ENCODE measurements at regions not wholly inside any gene's neighbourhood (a gene's known extent, or its start where the extent isn't known, plus 50 kb on each side); places are given as distances from the start of the nearest gene placed in this dataset.

DNA sequence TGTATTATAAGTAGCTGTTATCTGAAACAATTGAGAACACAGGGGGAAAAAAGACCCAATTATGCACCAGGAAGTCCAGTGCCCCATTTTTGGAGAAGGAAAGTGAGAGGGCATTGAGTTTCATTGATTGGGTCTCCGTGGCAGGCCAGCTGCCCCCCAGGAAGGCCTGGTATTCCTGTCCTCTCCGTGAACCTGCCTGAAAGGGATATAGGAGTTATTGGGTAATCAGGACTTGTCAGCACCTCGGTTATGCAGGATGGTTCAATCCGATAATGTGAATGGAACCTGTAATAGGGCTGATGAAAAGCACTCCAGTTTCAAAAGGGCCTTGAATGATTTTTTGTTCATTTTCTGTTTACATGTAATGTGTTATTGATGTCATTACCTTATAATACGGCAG is 122.0 kb upstream of the RARB start:
- H3K36me3 ChIP-seq (ENCODE audit: control insufficient read depth in 2 of 2, insufficient read depth in 2 of 2, low read length in 1 of 2) = no peaks in the 10 kb centered on the region

DNA sequence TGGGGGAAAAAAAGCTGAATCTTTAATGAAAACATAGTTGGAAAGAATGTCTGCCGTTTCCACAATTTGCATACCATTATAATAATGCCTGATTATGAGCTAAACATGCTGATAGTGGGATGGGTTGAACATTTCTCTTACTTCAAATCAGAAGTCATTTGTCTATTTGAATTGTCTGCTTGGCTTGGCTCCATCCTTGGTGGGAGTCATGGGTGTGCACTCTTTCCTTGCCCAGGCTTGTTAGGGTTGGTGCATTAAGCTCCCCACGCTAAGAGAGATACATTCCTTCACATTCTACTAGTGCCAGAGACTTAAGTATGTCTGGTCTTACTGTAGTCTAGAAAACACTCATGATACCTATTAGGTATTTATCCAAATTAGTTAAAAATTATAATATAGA is 121.4 kb upstream of the RARB start:
- no peak overlapping the region for H3K27ac ChIP-seq (ENCODE audit: low read depth in 1 of 2, low read length in 1 of 2)
- 85% methylated on average over 2 of the region's 2 CpGs for WGBS
- H3K9me3 ChIP-seq (ENCODE audit: control insufficient read depth in 2 of 2, insufficient read depth in 1 of 2, low read length in 1 of 2) = no peaks in the 10 kb centered on the region
- H3K4me3 ChIP-seq (ENCODE audit: low read length in 2 of 2) = no peak overlapping the region
- no peaks in the 10 kb centered on the region for H3K36me3 ChIP-seq (ENCODE audit: control insufficient read depth in 2 of 2, insufficient read depth in 2 of 2, low read length in 1 of 2)
- no peaks in the 10 kb centered on the region for H3K4me1 ChIP-seq (ENCODE audit: control insufficient read depth in 2 of 2, insufficient read depth in 2 of 2, low read length in 2 of 2)
- no peak for DNase-seq (ENCODE audit: low read depth in 6 of 9, low spot score in 9 of 9)
- no peaks in the 10 kb centered on the region for H3K27me3 ChIP-seq (ENCODE audit: control insufficient read depth in 2 of 2, insufficient read depth in 1 of 2, low read length in 1 of 2)

More for the DNA sequence above, 122.0 kb upstream of the RARB start:
- no peak overlapping the region for H3K27ac ChIP-seq (ENCODE audit: low read depth in 1 of 2, low read length in 1 of 2)
- no peak for DNase-seq (ENCODE audit: low read depth in 6 of 9, low spot score in 9 of 9)
- no peaks in the 10 kb centered on the region for H3K4me1 ChIP-seq (ENCODE audit: control insufficient read depth in 2 of 2, insufficient read depth in 2 of 2, low read length in 2 of 2)
- H3K27me3 ChIP-seq (ENCODE audit: control insufficient read depth in 2 of 2, insufficient read depth in 1 of 2, low read length in 1 of 2) = no peaks in the 10 kb centered on the region
- no peak overlapping the region for H3K4me3 ChIP-seq (ENCODE audit: low read length in 2 of 2)
- no peaks in the 10 kb centered on the region for H3K9me3 ChIP-seq (ENCODE audit: control insufficient read depth in 2 of 2, insufficient read depth in 1 of 2, low read length in 1 of 2)
- 76% methylated on average over 5 of the region's 5 CpGs for WGBS

DNA sequence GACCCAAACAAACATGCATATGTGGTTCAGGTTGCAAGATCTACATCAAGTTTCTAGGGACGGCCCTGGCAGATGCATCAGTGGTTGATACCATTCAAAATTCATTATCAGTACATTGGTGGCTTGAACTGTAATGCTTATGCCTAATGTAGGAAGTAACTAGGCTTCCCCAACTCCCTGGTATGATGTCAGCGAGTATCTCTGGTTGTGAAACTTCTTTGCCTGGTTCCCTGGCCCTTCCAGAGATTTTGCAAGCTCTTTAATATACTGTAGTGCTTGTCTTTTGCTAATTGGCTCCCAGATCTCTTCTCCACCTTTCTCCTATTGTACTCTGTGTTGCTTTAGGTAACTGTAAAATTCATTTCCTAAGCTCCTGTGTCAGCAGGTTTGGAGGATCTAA is 114.8 kb upstream of the RARB start:
- Histone ChIP-seq H3K27ac (ENCODE audit: low read depth in 1 of 2, low read length in 1 of 2) (no peak overlapping the region), H3K36me3 (ENCODE audit: control insufficient read depth in 2 of 2, insufficient read depth in 2 of 2, low read length in 1 of 2) (no peaks in the 10 kb centered on the region), H3K4me1 (ENCODE audit: control insufficient read depth in 2 of 2, insufficient read depth in 2 of 2, low read length in 2 of 2) (no peaks in the 10 kb centered on the region), H3K27me3 (ENCODE audit: control insufficient read depth in 2 of 2, insufficient read depth in 1 of 2, low read length in 1 of 2) (no peaks in the 10 kb centered on the region), H3K4me3 (ENCODE audit: low read length in 2 of 2) (no peak overlapping the region), H3K9me3 (ENCODE audit: control insufficient read depth in 2 of 2, insufficient read depth in 1 of 2, low read length in 1 of 2) (no peaks in the 10 kb centered on the region)
- no peak for DNase-seq (ENCODE audit: low read depth in 6 of 9, low spot score in 9 of 9)
- 88% methylated on average over 2 of the region's 2 CpGs for WGBS

DNA sequence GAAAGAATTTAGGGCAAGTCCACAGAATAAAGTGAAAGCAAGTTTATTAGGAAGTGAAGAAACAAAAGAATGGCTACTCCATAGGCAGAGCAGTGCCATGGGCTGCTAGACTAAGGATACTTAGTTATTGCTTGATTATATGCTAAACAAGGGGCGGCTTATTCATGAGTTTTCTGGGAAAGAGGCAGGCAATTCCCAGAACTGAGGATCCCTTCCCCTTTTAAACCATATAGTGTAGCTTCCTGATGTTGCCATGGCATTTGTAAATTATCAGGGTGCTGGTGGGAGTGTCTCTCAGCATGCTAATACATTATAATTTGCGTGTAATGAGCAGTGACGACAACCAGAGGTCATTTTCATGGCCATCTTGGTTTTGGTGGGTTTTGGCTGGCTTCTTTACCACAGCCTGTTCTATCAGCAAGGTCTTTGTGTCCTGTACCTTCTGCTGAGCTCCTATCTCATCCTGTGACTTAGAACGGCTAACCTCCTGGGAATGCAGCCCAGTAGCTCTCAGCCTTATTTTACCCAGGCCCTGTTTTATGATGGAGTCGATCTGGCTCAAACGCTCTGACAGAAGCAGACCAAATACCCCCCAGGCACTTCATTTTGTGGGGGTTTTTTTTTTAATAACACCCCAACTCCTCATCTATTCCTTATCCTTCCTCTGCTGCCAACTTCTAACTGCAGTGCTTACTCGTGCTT is 103.0 kb upstream of the RARB start:
- WGBS = 86% methylated on average over 7 of the region's 7 CpGs

DNA sequence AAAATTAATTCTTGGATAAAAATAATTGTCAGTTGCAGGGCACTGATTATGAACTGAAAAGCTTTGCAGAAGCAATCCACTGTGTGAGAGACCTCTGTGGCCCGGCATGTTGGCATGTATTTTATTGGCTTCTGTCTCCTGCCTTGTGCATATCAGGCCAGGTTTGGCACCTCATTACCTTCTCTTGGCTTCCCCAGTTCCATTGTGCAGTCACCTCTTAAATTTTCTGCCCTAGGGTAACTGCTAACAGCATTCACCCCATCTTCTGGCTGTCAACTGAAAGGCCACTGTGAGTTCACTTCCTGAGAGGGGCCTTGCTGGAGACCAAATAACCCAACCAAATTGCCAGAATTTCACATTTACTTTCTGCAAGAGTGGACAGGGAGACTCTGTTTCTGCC is 92.7 kb upstream of the RARB start:
- Histone ChIP-seq H3K27ac (ENCODE audit: low read depth in 1 of 2, low read length in 1 of 2) (no peak overlapping the region), H3K4me1 (ENCODE audit: control insufficient read depth in 2 of 2, insufficient read depth in 2 of 2, low read length in 2 of 2) (no peaks in the 10 kb centered on the region), H3K4me3 (ENCODE audit: low read length in 2 of 2) (no peak overlapping the region), H3K36me3 (ENCODE audit: control insufficient read depth in 2 of 2, insufficient read depth in 2 of 2, low read length in 1 of 2) (no peaks in the 10 kb centered on the region), H3K9me3 (ENCODE audit: control insufficient read depth in 2 of 2, insufficient read depth in 1 of 2, low read length in 1 of 2) (no peaks in the 10 kb centered on the region), H3K27me3 (ENCODE audit: control insufficient read depth in 2 of 2, insufficient read depth in 1 of 2, low read length in 1 of 2) (no peaks in the 10 kb centered on the region)
- 89% methylated on average over 1 of the region's 1 CpG for whole genome bisulfite sequencing
- DNase-seq (ENCODE audit: low read depth in 6 of 9, low spot score in 9 of 9) = no peak

More for the DNA sequence above, 103.0 kb upstream of the RARB start:
- Histone ChIP-seq H3K4me3 (ENCODE audit: low read length in 2 of 2) (no peak overlapping the region), H3K27me3 (ENCODE audit: control insufficient read depth in 2 of 2, insufficient read depth in 1 of 2, low read length in 1 of 2) (no peaks in the 10 kb centered on the region), H3K36me3 (ENCODE audit: control insufficient read depth in 2 of 2, insufficient read depth in 2 of 2, low read length in 1 of 2) (no peaks in the 10 kb centered on the region), H3K9me3 (ENCODE audit: control insufficient read depth in 2 of 2, insufficient read depth in 1 of 2, low read length in 1 of 2) (no peaks in the 10 kb centered on the region), H3K27ac (ENCODE audit: low read depth in 1 of 2, low read length in 1 of 2) (no peak overlapping the region), H3K4me1 (ENCODE audit: control insufficient read depth in 2 of 2, insufficient read depth in 2 of 2, low read length in 2 of 2) (no peaks in the 10 kb centered on the region)
- DNase-seq (ENCODE audit: low read depth in 6 of 9, low spot score in 9 of 9) = no peak

DNA sequence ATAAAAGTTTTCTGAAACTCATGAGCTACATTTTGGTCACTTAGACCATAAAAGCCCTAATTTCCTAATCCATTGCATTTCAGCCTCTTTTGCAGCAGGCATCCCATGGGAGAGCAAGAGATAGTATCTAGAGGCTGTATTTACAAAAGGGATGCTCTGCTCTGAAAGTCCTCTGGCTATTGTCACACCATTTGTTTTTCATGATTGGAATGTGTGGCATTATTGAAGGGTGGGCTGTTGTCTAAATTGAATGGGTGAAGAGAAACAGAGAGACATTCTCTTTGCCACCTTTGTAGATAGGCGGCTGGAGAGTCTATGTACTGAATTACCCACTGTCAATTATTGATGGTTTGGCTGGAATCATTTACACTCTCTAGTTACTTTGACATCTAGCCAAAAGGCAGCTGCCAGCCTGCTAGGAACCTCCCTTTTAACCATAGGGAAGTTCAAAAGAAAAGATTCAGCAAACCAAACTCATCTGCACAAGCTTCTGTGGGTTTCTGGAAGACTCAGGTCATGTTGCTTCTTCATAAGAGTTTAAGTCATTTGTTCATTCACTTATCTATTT is 89.8 kb upstream of the RARB start:
- no peaks in the 10 kb centered on the region for H3K27me3 ChIP-seq (ENCODE audit: control insufficient read depth in 2 of 2, insufficient read depth in 1 of 2, low read length in 1 of 2)
- H3K36me3 ChIP-seq (ENCODE audit: control insufficient read depth in 2 of 2, insufficient read depth in 2 of 2, low read length in 1 of 2) = no peaks in the 10 kb centered on the region
- WGBS = 95% methylated on average over 1 of the region's 1 CpG
- H3K27ac ChIP-seq (ENCODE audit: low read depth in 1 of 2, low read length in 1 of 2) = no peak overlapping the region
- no peak for DNase-seq (ENCODE audit: low read depth in 6 of 9, low spot score in 9 of 9)
- no peaks in the 10 kb centered on the region for H3K4me1 ChIP-seq (ENCODE audit: control insufficient read depth in 2 of 2, insufficient read depth in 2 of 2, low read length in 2 of 2)
- H3K4me3 ChIP-seq (ENCODE audit: low read length in 2 of 2) = no peak overlapping the region
- no peaks in the 10 kb centered on the region for H3K9me3 ChIP-seq (ENCODE audit: control insufficient read depth in 2 of 2, insufficient read depth in 1 of 2, low read length in 1 of 2)

DNA sequence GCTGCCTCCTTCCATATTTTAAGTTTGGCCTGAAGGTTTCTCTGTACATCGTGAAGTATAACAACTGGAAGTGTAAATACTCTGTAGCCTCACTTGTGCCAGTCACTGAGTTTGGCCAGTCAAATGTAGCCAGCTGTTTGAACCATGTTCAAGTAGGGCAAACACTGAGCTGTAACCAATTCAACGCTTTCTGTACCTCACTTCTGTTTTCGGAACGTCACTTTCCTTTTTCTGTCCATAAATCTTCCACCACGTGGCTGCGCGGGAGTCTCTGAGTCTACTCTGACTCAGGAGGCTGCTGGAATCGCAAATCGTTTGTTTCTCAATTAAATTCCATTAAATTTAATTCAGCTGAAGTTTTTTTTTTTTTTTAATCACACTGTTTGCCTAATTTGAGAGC is 88.8 kb upstream of the RARB start:
- no peaks in the 10 kb centered on the region for H3K9me3 ChIP-seq (ENCODE audit: control insufficient read depth in 2 of 2, insufficient read depth in 1 of 2, low read length in 1 of 2)
- no peak overlapping the region for H3K27ac ChIP-seq (ENCODE audit: low read depth in 1 of 2, low read length in 1 of 2)
- H3K4me3 ChIP-seq (ENCODE audit: low read length in 2 of 2) = no peak overlapping the region
- no peak for DNase-seq (ENCODE audit: low read depth in 6 of 9, low spot score in 9 of 9)
- no peaks in the 10 kb centered on the region for H3K36me3 ChIP-seq (ENCODE audit: control insufficient read depth in 2 of 2, insufficient read depth in 2 of 2, low read length in 1 of 2)
- WGBS = 70% methylated on average over 9 of the region's 9 CpGs
- H3K27me3 ChIP-seq (ENCODE audit: control insufficient read depth in 2 of 2, insufficient read depth in 1 of 2, low read length in 1 of 2) = no peaks in the 10 kb centered on the region
- H3K4me1 ChIP-seq (ENCODE audit: control insufficient read depth in 2 of 2, insufficient read depth in 2 of 2, low read length in 2 of 2) = no peaks in the 10 kb centered on the region

DNA sequence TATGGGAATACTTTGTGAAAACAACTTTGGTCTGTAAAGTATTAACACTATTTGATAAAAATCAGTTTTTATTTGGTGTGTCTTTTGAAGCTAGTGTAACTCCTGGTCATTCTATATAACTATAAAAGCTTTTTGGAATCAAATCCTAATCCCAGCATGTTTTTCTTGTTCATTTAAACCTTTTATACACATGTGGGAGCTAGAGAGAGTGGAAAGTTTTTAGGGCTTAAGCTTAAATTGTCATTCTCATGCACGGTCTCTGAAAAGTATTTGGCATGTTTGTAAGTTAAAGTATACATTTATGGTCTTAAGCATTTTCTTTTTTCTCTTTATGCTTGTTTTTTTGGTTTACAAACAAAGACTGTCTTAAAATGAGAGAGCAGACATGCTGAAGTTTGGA is 83.4 kb upstream of the RARB start:
- Histone ChIP-seq H3K4me3 (ENCODE audit: low read length in 2 of 2) (no peak overlapping the region), H3K4me1 (ENCODE audit: control insufficient read depth in 2 of 2, insufficient read depth in 2 of 2, low read length in 2 of 2) (no peaks in the 10 kb centered on the region), H3K36me3 (ENCODE audit: control insufficient read depth in 2 of 2, insufficient read depth in 2 of 2, low read length in 1 of 2) (no peaks in the 10 kb centered on the region), H3K9me3 (ENCODE audit: control insufficient read depth in 2 of 2, insufficient read depth in 1 of 2, low read length in 1 of 2) (no peaks in the 10 kb centered on the region), H3K27me3 (ENCODE audit: control insufficient read depth in 2 of 2, insufficient read depth in 1 of 2, low read length in 1 of 2) (no peaks in the 10 kb centered on the region), H3K27ac (ENCODE audit: low read depth in 1 of 2, low read length in 1 of 2) (no peak overlapping the region)
- 94% methylated on average over 1 of the region's 1 CpG for WGBS
- no peak for DNase-seq (ENCODE audit: low read depth in 6 of 9, low spot score in 9 of 9)

DNA sequence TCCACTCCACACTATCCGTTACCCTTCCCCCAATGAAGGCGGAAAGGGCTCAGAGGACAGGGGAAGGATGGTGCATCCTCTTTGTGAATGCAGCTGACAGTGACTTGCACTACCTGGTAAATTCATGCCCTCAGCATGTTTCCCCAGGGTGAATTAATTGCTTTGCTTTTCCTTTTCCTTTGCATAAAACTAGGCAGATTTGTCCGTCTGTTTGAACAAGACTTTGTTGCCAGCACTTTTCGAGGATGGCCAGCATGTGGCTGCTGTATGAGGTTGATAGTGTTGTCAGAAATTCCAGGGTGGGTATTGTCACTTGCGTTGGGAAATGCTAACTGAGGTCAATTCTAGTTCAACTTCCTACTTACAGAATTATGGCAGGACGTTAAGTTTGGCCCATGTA is 79.0 kb upstream of the RARB start:
- Histone ChIP-seq H3K9me3 (ENCODE audit: control insufficient read depth in 2 of 2, insufficient read depth in 1 of 2, low read length in 1 of 2) (no peaks in the 10 kb centered on the region), H3K27ac (ENCODE audit: low read depth in 1 of 2, low read length in 1 of 2) (no peak overlapping the region), H3K27me3 (ENCODE audit: control insufficient read depth in 2 of 2, insufficient read depth in 1 of 2, low read length in 1 of 2) (no peaks in the 10 kb centered on the region), H3K4me1 (ENCODE audit: control insufficient read depth in 2 of 2, insufficient read depth in 2 of 2, low read length in 2 of 2) (no peaks in the 10 kb centered on the region), H3K4me3 (ENCODE audit: low read length in 2 of 2) (no peak overlapping the region), H3K36me3 (ENCODE audit: control insufficient read depth in 2 of 2, insufficient read depth in 2 of 2, low read length in 1 of 2) (no peaks in the 10 kb centered on the region)
- whole genome bisulfite sequencing = 78% methylated on average over 6 of the region's 6 CpGs
- no peak for DNase-seq (ENCODE audit: low read depth in 6 of 9, low spot score in 9 of 9)

Data from thymus (tissue), 11 donors.